ENCODE measurements at regions not wholly inside any gene's neighbourhood (a gene's known extent, or its start where the extent isn't known, plus 50 kb on each side); places are given as distances from the start of the nearest gene placed in this dataset.

GRCh38 chr14:34234258-34234657, 227.8 kb downstream of the SPTSSA start:
- no peak overlapping the region for H3K27ac ChIP-seq (ENCODE audit: extremely low read length, insufficient read depth, low read length)
- TF ChIP-seq GLI4 (CRISPR knock-in tag; IDR thresholded peaks at IDR 0.05; ENCODE audit: borderline replicate concordance) (no peak), FOSL1 (CRISPR knock-in tag; IDR thresholded peaks at IDR 0.05; ENCODE audit: borderline replicate concordance) (no peak), NFYB (CRISPR knock-in tag; IDR thresholded peaks at IDR 0.05) (no peak), CBX1 (IDR thresholded peaks at IDR 0.05; ENCODE audit: low read depth) (no peak), ZBTB37 (CRISPR knock-in tag; IDR thresholded peaks at IDR 0.05) (no peak), ZKSCAN5 (CRISPR knock-in tag; IDR thresholded peaks at IDR 0.05) (no peak), GATA4 (IDR thresholded peaks at IDR 0.05; ENCODE audit: borderline replicate concordance, low read depth) (no peak), ZNF564 (CRISPR knock-in tag; IDR thresholded peaks at IDR 0.05) (no peak)
- FAIRE-seq (no peak), DNase-seq (ENCODE audit: low spot score) (no peak), ATAC-seq (no peak)
- no peaks in the 10 kb centered on the region for H3K36me3 ChIP-seq (replicated peaks in 1 of 2; ENCODE audit: control insufficient read depth in 1 of 2, insufficient read depth in 2 of 2, low read length in 2 of 2)
- intact Hi-C loops (cut with micrococcal nuclease; ENCODE audit: unreplicated experiment) (no loop called here), in situ Hi-C loops (cut with HindIII; ENCODE audit: extremely low pct_ligation_motif_present, low pct_unique_long_range_greater_than_20kb) (no loop called here)
- no TSS peak for BruUV-seq (replicated peaks)
- no peaks in the 10 kb centered on the region for H3K9me3 ChIP-seq (ENCODE audit: low read length)
- H3K9ac ChIP-seq (ENCODE audit: insufficient read depth, low read depth, low read length): no peak overlapping the region
- WGBS (ENCODE audit: low lambda C conversion rate): 1% methylated on average over 2 of the region's 2 CpGs
- no peak overlapping the region for H2AFZ ChIP-seq (ENCODE audit: low read length)
- no peaks in the 10 kb centered on the region for H3K27me3 ChIP-seq (ENCODE audit: control insufficient read depth in 1 of 2, insufficient read depth in 2 of 2, low read length in 2 of 2)
- H3K79me2 ChIP-seq (ENCODE audit: insufficient read depth, low read length): no peaks in the 10 kb centered on the region
- no peaks in the 10 kb centered on the region for H4K20me1 ChIP-seq (ENCODE audit: insufficient read depth, low read length)
- H3K4me2 ChIP-seq (ENCODE audit: low read depth, low read length): no peak overlapping the region
- ChIA-PET POLR2A (no interaction called here), CTCF (ENCODE audit: low intra/inter-chr PET ratio, low total read pairs) (no interaction called here)
- H3K4me1 ChIP-seq (ENCODE audit: insufficient read depth, low read length): peaks cover 7% of the 10 kb centered on the region; the same call in 1 of the 2 replicates
- H3K4me3 ChIP-seq (replicated peaks in 1 of 3; ENCODE audit: insufficient read depth in 1 of 3, low read depth in 2 of 3, low read length in 3 of 3): no peak overlapping the region

- POLR2A ChIA-PET: no interaction called here
- TF ChIP-seq ZNF44 (CRISPR knock-in tag; IDR thresholded peaks at IDR 0.05) (no peak), CHCHD3 (CRISPR knock-in tag; IDR thresholded peaks at IDR 0.05) (peak; percentile 37; the same call in 1 of the 2 replicates), ZNF75D (CRISPR knock-in tag; IDR thresholded peaks at IDR 0.05; ENCODE audit: borderline replicate concordance) (no peak), ZNF782 (CRISPR knock-in tag; IDR thresholded peaks at IDR 0.05; ENCODE audit: borderline replicate concordance) (no peak), KLF16 (CRISPR knock-in tag; IDR thresholded peaks at IDR 0.05) (no peak), IRF2 (CRISPR knock-in tag; IDR thresholded peaks at IDR 0.05) (no peak), ZNF337 (CRISPR knock-in tag; IDR thresholded peaks at IDR 0.05; ENCODE audit: borderline replicate concordance, low read depth) (no peak), GABPB1 (CRISPR knock-in tag; IDR thresholded peaks at IDR 0.05) (no peak), NPAS2 (CRISPR knock-in tag; IDR thresholded peaks at IDR 0.05; ENCODE audit: borderline replicate concordance) (no peak)
Measured at GRCh38 chr14:34233619-34234018, 228.4 kb downstream of the SPTSSA start.

More at GRCh38 chr14:34233619-34234018, 228.4 kb downstream of the SPTSSA start:
- no peak for ATAC-seq
- no peak for FAIRE-seq
- in situ Hi-C loops (cut with HindIII; ENCODE audit: extremely low pct_ligation_motif_present, low pct_unique_long_range_greater_than_20kb) (no loop called here), intact Hi-C loops (cut with micrococcal nuclease; ENCODE audit: unreplicated experiment) (no loop called here)
- Histone ChIP-seq H3K4me2 (ENCODE audit: low read depth, low read length) (no peak overlapping the region), H3K79me2 (ENCODE audit: insufficient read depth, low read length) (no peaks in the 10 kb centered on the region), H3K27me3 (ENCODE audit: control insufficient read depth in 1 of 2, insufficient read depth in 2 of 2, low read length in 2 of 2) (no peaks in the 10 kb centered on the region), H4K20me1 (ENCODE audit: insufficient read depth, low read length) (no peaks in the 10 kb centered on the region), H3K27ac (ENCODE audit: extremely low read length, insufficient read depth, low read length) (no peak overlapping the region), H3K4me1 (ENCODE audit: insufficient read depth, low read length) (peaks cover 7% of the 10 kb centered on the region; the same call in 1 of the 2 replicates), H3K9ac (ENCODE audit: insufficient read depth, low read depth, low read length) (no peak overlapping the region), H2AFZ (ENCODE audit: low read length) (no peak overlapping the region), H3K36me3 (replicated peaks in 1 of 2; ENCODE audit: control insufficient read depth in 1 of 2, insufficient read depth in 2 of 2, low read length in 2 of 2) (no peaks in the 10 kb centered on the region), H3K9me3 (ENCODE audit: low read length) (no peaks in the 10 kb centered on the region), H3K4me3 (replicated peaks in 1 of 3; ENCODE audit: insufficient read depth in 1 of 3, low read depth in 2 of 3, low read length in 3 of 3) (no peak overlapping the region)
- no peak for DNase-seq (ENCODE audit: low spot score)
- WGBS (ENCODE audit: low lambda C conversion rate): 0% methylated on average over 1 of the region's 1 CpG
- CTCF ChIA-PET (ENCODE audit: low intra/inter-chr PET ratio, low total read pairs): no interaction called here
- BruUV-seq (replicated peaks): no TSS peak

Data from HepG2 (cell line).